ENCODE measurements at regions not wholly inside any gene's neighbourhood (a gene's known extent, or its start where the extent isn't known, plus 50 kb on each side); places are given as distances from the start of the nearest gene placed in this dataset.
"Not testable (repeated sequence)": the region's sequence is repeated elsewhere in the genome, so short reads cannot be mapped to it uniquely, and the experiment has no call there.

DNA sequence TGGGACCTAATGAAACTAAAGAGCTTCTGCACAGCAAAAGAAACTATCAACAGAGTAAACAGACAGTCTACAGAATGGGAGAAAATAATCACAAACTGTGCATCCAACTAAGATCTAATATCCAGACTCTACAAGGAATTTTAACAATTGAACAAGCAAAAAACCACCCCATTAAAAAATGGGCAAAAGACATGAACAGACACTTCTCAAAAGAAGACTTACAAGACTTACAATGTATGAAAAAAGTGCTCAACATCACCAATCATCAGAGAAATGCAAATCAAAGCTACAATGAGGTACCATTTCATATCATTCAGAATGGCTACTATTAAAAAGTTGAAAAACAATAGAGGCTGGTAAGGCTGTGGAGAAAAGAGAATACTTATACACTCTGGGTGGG lies 58.0 kb downstream of the SHOC1 start (continued):
- TF ChIP-seq, protein P1, sequence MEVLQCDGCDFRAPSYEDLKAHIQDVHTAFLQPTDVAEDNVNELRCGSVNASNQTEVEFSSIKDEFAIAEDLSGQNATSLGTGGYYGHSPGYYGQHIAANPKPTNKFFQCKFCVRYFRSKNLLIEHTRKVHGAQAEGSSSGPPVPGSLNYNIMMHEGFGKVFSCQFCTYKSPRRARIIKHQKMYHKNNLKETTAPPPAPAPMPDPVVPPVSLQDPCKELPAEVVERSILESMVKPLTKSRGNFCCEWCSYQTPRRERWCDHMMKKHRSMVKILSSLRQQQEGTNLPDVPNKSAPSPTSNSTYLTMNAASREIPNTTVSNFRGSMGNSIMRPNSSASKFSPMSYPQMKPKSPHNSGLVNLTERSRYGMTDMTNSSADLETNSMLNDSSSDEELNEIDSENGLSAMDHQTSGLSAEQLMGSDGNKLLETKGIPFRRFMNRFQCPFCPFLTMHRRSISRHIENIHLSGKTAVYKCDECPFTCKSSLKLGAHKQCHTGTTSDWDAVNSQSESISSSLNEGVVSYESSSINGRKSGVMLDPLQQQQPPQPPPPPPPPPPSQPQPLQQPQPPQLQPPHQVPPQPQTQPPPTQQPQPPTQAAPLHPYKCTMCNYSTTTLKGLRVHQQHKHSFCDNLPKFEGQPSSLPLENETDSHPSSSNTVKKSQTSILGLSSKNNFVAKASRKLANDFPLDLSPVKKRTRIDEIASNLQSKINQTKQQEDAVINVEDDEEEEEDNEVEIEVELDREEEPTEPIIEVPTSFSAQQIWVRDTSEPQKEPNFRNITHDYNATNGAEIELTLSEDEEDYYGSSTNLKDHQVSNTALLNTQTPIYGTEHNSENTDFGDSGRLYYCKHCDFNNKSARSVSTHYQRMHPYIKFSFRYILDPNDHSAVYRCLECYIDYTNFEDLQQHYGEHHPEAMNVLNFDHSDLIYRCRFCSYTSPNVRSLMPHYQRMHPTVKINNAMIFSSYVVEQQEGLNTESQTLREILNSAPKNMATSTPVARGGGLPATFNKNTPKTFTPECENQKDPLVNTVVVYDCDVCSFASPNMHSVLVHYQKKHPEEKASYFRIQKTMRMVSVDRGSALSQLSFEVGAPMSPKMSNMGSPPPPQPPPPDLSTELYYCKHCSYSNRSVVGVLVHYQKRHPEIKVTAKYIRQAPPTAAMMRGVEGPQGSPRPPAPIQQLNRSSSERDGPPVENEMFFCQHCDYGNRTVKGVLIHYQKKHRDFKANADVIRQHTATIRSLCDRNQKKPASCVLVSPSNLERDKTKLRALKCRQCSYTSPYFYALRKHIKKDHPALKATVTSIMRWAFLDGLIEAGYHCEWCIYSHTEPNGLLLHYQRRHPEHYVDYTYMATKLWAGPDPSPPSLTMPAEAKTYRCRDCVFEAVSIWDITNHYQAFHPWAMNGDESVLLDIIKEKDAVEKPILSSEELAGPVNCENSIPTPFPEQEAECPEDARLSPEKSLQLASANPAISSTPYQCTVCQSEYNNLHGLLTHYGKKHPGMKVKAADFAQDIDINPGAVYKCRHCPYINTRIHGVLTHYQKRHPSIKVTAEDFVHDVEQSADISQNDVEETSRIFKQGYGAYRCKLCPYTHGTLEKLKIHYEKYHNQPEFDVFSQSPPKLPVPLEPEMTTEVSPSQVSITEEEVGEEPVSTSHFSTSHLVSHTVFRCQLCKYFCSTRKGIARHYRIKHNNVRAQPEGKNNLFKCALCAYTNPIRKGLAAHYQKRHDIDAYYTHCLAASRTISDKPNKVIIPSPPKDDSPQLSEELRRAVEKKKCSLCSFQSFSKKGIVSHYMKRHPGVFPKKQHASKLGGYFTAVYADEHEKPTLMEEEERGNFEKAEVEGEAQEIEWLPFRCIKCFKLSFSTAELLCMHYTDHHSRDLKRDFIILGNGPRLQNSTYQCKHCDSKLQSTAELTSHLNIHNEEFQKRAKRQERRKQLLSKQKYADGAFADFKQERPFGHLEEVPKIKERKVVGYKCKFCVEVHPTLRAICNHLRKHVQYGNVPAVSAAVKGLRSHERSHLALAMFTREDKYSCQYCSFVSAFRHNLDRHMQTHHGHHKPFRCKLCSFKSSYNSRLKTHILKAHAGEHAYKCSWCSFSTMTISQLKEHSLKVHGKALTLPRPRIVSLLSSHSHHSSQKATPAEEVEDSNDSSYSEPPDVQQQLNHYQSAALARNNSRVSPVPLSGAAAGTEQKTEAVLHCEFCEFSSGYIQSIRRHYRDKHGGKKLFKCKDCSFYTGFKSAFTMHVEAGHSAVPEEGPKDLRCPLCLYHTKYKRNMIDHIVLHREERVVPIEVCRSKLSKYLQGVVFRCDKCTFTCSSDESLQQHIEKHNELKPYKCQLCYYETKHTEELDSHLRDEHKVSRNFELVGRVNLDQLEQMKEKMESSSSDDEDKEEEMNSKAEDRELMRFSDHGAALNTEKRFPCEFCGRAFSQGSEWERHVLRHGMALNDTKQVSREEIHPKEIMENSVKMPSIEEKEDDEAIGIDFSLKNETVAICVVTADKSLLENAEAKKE (CRISPR knock-in tag; IDR thresholded peaks at IDR 0.05) = no peak

DNA sequence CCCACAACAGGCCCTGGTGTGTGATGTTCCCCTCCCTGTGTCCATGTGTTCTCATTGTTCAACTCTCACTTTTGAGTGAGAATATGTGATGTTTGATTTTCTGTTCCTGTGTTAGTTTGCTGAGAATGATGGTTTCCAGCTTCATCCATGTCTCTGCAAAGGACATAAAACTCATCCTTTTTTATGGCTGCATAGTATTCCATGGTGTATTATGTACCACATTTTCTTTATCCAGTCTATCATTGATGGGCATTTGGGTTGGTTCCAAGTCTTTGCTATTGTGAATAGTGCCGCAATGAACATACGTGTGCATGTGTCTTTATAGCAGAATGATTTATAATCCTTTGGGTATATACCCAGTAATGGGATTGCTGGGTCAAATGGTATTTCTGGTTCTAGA lies 59.4 kb downstream of the SHOC1 start:
- H3K4me2 ChIP-seq; H3K36me3 ChIP-seq (ENCODE audit: insufficient read depth); H3K27ac ChIP-seq (ENCODE audit: low read depth); H3F3A ChIP-seq (replicated peaks; ENCODE audit: low read depth); H3K4me1 Mint-ChIP-seq; H3K27me3 Mint-ChIP-seq (ENCODE audit: insufficient read depth, low read depth, poor library complexity); H3K4me3 Mint-ChIP-seq; H3K79me2 ChIP-seq (replicated peaks; ENCODE audit: insufficient read depth); H3K4me1 ChIP-seq (ENCODE audit: insufficient read depth); H3K27ac Mint-ChIP-seq; H3K27me3 ChIP-seq (ENCODE audit: insufficient read depth); DNase-seq (ENCODE audit: low spot score); H4K20me1 ChIP-seq (replicated peaks; ENCODE audit: insufficient read depth); H3K4me3 ChIP-seq; H3K9me2 ChIP-seq (ENCODE audit: insufficient read depth); H2AFZ ChIP-seq; ATAC-seq; H3K36me3 Mint-ChIP-seq (ENCODE audit: low read depth): not testable (repeated sequence)
- peaks cover 12% of the 10 kb centered on the region; the same call in 2 of the 3 replicates for H3K9me3 Mint-ChIP-seq

DNA sequence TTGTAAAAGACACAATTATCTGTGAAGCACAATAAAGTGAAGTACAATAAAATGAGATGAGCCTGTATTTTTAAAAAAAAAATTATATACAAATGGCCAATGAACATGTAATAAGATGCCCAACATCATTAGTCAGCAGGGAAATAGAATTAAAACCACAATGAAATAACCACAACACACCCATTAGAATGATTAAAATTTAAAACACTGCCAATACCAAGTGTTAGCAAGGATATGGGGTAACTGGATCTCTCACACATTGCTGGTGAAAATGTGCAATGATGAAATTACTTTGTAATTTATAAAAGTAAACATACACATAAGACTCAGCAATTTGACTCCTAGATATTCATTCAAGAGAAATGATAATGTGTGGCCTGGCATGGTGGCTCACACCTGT lies 62.8 kb downstream of the SHOC1 start:
- H3K4me3 ChIP-seq = no peak overlapping the region
- H3K36me3 Mint-ChIP-seq (ENCODE audit: low read depth) = 0 out of 3 replicates have a peak, but pooled peaks cover 3% of the 10 kb centered on the region
- H3K27ac Mint-ChIP-seq = no peak overlapping the region
- H2AFZ ChIP-seq = no peak overlapping the region
- ATAC-seq = no peak
- no peak overlapping the region for H3K4me2 ChIP-seq
- no peaks in the 10 kb centered on the region for H3F3A ChIP-seq (replicated peaks; ENCODE audit: low read depth)
- H3K36me3 ChIP-seq (ENCODE audit: insufficient read depth) = no peaks in the 10 kb centered on the region
- H3K27ac ChIP-seq (ENCODE audit: low read depth) = no peak overlapping the region
- no peak for DNase-seq (ENCODE audit: low spot score)
- no peaks in the 10 kb centered on the region for H3K4me1 Mint-ChIP-seq
- H3K27me3 ChIP-seq (ENCODE audit: insufficient read depth) = no peaks in the 10 kb centered on the region
- peaks cover 18% of the 10 kb centered on the region; the same call in 2 of the 3 replicates for H3K9me3 Mint-ChIP-seq
- no peak for TF ChIP-seq ZNF331 (CRISPR knock-in tag; IDR thresholded peaks at IDR 0.05; ENCODE audit: low read depth)
- TF ChIP-seq, protein P2, sequence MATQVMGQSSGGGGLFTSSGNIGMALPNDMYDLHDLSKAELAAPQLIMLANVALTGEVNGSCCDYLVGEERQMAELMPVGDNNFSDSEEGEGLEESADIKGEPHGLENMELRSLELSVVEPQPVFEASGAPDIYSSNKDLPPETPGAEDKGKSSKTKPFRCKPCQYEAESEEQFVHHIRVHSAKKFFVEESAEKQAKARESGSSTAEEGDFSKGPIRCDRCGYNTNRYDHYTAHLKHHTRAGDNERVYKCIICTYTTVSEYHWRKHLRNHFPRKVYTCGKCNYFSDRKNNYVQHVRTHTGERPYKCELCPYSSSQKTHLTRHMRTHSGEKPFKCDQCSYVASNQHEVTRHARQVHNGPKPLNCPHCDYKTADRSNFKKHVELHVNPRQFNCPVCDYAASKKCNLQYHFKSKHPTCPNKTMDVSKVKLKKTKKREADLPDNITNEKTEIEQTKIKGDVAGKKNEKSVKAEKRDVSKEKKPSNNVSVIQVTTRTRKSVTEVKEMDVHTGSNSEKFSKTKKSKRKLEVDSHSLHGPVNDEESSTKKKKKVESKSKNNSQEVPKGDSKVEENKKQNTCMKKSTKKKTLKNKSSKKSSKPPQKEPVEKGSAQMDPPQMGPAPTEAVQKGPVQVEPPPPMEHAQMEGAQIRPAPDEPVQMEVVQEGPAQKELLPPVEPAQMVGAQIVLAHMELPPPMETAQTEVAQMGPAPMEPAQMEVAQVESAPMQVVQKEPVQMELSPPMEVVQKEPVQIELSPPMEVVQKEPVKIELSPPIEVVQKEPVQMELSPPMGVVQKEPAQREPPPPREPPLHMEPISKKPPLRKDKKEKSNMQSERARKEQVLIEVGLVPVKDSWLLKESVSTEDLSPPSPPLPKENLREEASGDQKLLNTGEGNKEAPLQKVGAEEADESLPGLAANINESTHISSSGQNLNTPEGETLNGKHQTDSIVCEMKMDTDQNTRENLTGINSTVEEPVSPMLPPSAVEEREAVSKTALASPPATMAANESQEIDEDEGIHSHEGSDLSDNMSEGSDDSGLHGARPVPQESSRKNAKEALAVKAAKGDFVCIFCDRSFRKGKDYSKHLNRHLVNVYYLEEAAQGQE (IDR thresholded peaks at IDR 0.05; ENCODE audit: unreplicated experiment) = no peak
- TF ChIP-seq, protein P3, sequence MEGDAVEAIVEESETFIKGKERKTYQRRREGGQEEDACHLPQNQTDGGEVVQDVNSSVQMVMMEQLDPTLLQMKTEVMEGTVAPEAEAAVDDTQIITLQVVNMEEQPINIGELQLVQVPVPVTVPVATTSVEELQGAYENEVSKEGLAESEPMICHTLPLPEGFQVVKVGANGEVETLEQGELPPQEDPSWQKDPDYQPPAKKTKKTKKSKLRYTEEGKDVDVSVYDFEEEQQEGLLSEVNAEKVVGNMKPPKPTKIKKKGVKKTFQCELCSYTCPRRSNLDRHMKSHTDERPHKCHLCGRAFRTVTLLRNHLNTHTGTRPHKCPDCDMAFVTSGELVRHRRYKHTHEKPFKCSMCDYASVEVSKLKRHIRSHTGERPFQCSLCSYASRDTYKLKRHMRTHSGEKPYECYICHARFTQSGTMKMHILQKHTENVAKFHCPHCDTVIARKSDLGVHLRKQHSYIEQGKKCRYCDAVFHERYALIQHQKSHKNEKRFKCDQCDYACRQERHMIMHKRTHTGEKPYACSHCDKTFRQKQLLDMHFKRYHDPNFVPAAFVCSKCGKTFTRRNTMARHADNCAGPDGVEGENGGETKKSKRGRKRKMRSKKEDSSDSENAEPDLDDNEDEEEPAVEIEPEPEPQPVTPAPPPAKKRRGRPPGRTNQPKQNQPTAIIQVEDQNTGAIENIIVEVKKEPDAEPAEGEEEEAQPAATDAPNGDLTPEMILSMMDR (conservative IDR thresholded peaks at IDR 0.05; ENCODE audit: low read depth in 2 of 2) = no peak
- no peak overlapping the region for H3K4me3 Mint-ChIP-seq
- no peaks in the 10 kb centered on the region for H3K4me1 ChIP-seq (ENCODE audit: insufficient read depth)
- H3K27me3 Mint-ChIP-seq (ENCODE audit: insufficient read depth, low read depth, poor library complexity) = no peaks in the 10 kb centered on the region
- no peaks in the 10 kb centered on the region for H4K20me1 ChIP-seq (replicated peaks; ENCODE audit: insufficient read depth)
- H3K79me2 ChIP-seq (replicated peaks; ENCODE audit: insufficient read depth) = no peaks in the 10 kb centered on the region
- no peaks in the 10 kb centered on the region for H3K9me2 ChIP-seq (ENCODE audit: insufficient read depth)

All from GM23338 (cell line).